Muscle layer of colon (tissue), 2 donors: ENCODE measurements at regions not wholly inside any gene's neighbourhood (a gene's known extent, or its start where the extent isn't known, plus 50 kb on each side); places are given as distances from the start of the nearest gene placed in this dataset.

Source experiments
- H3K27ac ChIP-seq: one replicate; pipeline ENCODE4 v1.7.0; 2013; ENCODE audit warnings: low read depth, mild to moderate bottlenecking, low read length, moderate library complexity
- H3K27me3 ChIP-seq, 2 donors: one replicate each; pipeline ENCODE4 v1.7.0; 2013; ENCODE audit warnings: low read length in 2 of 2, mild to moderate bottlenecking in 2 of 2; ENCODE audit not compliant: insufficient read depth in 2 of 2, control insufficient read depth in 1 of 2
- H3K36me3 ChIP-seq: one replicate; pipeline ENCODE4 v1.7.0; 2013; ENCODE audit warnings: mild to moderate bottlenecking, low read length; ENCODE audit not compliant: insufficient read depth
- H3K4me1 ChIP-seq: one replicate; pipeline ENCODE4 v1.7.0; 2013; ENCODE audit warnings: mild to moderate bottlenecking, low read length; ENCODE audit not compliant: insufficient read depth
- H3K4me3 ChIP-seq, 2 donors: one replicate each; pipeline ENCODE4 v1.7.0; 2013; ENCODE audit warnings: low read length in 2 of 2, low read depth in 1 of 2, mild to moderate bottlenecking in 1 of 2, moderate library complexity in 1 of 2
- H3K9ac ChIP-seq: one replicate; pipeline ENCODE4 v1.7.0; 2013; ENCODE audit warnings: low read length
- H3K9me3 ChIP-seq: one replicate; pipeline ENCODE4 v1.7.0; 2013; ENCODE audit warnings: mild to moderate bottlenecking, low read length
- donor health status: abdominal sarcoma.
- donor health status: Adenocarcinoma of cecum.

DNA sequence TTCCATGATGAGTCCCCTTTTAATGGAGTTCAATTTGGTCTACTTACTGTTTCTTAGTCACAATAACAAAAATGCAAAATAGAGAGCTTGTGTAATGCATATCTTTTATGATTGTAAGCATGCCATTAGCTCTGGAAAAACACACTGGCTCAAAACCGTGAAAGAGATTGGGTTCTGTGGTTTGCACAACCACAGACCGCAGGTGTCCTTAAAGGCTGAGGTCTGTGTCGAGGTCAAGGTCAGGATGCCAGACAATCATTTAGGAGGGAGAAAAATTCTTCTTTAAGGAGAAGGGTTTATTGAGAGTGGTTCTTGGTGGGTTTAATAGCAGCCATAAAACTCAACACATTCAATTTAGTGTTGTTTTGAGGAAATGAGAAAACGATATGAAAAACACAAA lies 487.2 kb downstream of the GALR1 start:
- no peaks in the 10 kb centered on the region for H3K27me3 ChIP-seq
- no peak overlapping the region for H3K9ac ChIP-seq
- no peaks in the 10 kb centered on the region for H3K9me3 ChIP-seq
- no peaks in the 10 kb centered on the region for H3K36me3 ChIP-seq
- no peak overlapping the region for H3K27ac ChIP-seq
- no peak overlapping the region for H3K4me3 ChIP-seq
- H3K4me1 ChIP-seq: no peaks in the 10 kb centered on the region

DNA sequence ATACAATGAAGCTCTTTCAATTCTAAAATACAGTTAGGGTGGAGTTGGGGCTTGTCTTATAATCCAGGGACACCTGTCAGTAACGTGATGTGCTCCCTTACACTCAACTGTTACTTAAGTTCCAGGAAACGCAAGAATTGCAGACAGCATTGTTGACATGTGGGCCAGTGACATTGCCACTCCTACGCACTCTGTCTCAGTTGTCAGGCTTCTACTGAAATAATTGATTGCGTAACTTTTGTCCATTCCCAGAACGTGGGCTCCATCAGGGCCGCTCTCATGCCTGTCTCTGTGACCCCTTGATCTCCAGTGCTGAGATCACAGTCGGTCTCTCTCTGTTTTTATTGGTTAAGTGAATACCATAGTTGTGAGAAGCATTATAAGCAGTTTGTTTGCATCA lies 487.8 kb downstream of the GALR1 start:
- Histone ChIP-seq H3K4me1 (no peaks in the 10 kb centered on the region), H3K9ac (no peak overlapping the region), H3K27ac (no peak overlapping the region), H3K9me3 (no peaks in the 10 kb centered on the region), H3K4me3 (no peak overlapping the region), H3K27me3 (no peaks in the 10 kb centered on the region), H3K36me3 (no peaks in the 10 kb centered on the region)

DNA sequence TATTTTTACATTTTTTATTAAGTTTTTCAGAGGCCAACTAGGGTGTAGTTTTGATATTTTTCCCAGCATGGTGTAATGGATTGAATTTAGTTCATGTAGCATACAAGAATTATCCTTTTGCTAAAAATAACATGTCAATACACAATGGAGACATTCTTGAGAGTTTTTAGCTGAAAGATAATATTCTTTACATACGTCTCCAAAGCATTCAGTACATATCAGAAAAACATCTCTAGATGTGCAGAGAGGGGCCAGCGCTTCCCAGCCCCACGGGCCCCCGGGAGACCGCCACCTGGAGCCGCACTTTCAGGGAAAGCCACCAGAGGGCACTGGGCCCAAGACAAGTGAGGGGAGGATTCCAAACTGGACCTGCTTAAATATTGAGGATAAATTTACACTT lies 499.4 kb downstream of the GALR1 start:
- Histone ChIP-seq H3K27ac (no peak overlapping the region), H3K4me3 (no peak overlapping the region), H3K36me3 (no peaks in the 10 kb centered on the region), H3K4me1 (no peaks in the 10 kb centered on the region), H3K9ac (no peak overlapping the region), H3K27me3 (no peaks in the 10 kb centered on the region), H3K9me3 (no peaks in the 10 kb centered on the region)

DNA sequence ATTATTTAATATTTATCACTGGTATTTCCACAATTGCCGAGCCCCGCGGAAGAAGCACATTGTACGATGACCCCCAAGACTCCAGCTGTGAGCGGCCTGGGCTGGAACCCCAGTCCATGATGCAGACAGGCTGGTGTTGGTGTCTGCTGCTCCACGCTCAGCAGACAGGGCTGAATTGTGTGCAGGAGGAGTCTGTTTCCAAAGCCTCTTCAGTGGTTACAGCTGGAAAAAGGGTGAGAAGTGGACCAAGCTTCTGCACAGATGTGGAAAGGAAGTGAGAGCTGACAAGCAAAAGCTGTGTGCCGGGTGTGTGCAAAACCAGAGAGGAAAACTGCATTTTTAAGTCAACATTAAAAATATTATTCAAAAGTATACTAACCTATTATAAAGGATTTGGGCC lies 500.4 kb downstream of the GALR1 start:
- Histone ChIP-seq H3K4me3 (no peak overlapping the region), H3K27ac (no peak overlapping the region), H3K36me3 (no peaks in the 10 kb centered on the region), H3K9me3 (no peaks in the 10 kb centered on the region), H3K4me1 (no peaks in the 10 kb centered on the region), H3K27me3 (no peaks in the 10 kb centered on the region), H3K9ac (no peak overlapping the region)

DNA sequence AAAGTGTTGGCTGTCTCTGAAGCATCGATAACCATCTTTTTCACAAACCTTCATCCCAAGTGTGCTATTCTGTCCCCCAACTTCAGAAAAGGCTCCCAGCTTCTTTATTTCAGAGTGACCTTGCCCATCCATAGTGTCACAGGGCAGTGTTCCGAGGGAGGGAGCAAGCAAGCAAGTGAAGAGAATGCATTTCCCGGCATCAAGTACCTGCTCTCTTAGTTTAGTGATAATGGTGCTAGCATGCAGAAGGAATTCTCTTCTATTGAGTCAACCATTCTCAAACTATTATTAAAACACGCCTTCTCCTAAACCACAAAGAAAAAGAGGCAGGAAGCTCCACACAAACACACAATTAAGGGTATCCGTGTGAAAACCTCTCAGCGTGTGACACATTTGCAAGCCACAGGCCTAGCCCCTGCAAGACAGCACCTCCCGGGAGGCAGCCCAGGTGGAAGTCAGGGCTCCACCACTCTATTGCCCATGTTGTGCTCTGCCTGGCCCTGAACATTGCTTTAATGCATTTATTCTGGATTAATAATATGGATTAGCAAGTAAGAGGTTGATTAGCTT lies 504.9 kb downstream of the GALR1 start:
- no peaks in the 10 kb centered on the region for H3K4me1 ChIP-seq
- H3K27ac ChIP-seq: no peak overlapping the region
- no peak overlapping the region for H3K4me3 ChIP-seq
- H3K9me3 ChIP-seq: no peaks in the 10 kb centered on the region
- no peaks in the 10 kb centered on the region for H3K36me3 ChIP-seq
- H3K9ac ChIP-seq: no peak overlapping the region
- no peaks in the 10 kb centered on the region for H3K27me3 ChIP-seq

DNA sequence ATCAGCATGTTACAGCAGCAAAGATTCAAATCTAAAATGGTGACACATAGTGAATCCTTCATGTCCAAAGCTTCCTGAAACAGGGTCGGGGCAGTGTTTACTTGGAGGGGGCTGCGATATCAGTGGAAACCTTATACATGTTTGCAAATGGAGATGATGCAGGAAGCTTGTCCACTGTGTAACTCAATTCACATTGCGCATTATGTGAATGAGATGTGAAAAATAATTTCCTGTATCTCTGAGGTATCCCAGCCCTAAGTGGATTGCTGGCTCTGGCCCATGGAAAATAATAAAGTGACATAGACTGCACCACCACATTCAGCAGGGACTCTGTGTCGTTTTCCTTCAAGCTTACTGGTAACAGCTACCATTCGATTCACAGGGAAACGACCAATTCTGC lies 505.5 kb downstream of the GALR1 start:
- no peak overlapping the region for H3K9ac ChIP-seq
- H3K27ac ChIP-seq: no peak overlapping the region
- H3K36me3 ChIP-seq: no peaks in the 10 kb centered on the region

DNA sequence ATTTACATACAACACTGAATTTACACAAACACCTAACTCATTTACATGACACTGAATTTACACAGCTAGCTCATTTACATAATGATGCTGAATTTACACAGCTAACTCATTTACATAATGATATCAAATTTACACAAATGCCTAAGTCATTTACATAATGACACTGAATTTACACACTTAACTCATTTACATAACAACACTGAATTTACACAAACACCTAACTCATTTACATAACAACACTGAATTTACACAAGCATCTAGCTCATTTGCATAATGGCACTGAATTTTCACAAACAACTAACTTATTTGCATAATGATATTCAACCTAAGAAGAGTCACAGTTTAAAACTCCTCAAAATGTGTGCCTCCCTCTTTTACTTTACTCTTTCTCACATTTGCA lies 511.7 kb downstream of the GALR1 start:
- no peak overlapping the region for H3K9ac ChIP-seq
- no peaks in the 10 kb centered on the region for H3K36me3 ChIP-seq
- H3K9me3 ChIP-seq: no peaks in the 10 kb centered on the region
- H3K4me3 ChIP-seq: no peak overlapping the region
- no peaks in the 10 kb centered on the region for H3K4me1 ChIP-seq
- peaks cover 0 to 9% of the 10 kb centered on the region in 2 donors for H3K27me3 ChIP-seq
- no peak overlapping the region for H3K27ac ChIP-seq

More for the DNA sequence above, 505.5 kb downstream of the GALR1 start:
- H3K4me3 ChIP-seq: no peak overlapping the region
- no peaks in the 10 kb centered on the region for H3K27me3 ChIP-seq
- no peaks in the 10 kb centered on the region for H3K9me3 ChIP-seq
- H3K4me1 ChIP-seq: no peaks in the 10 kb centered on the region

DNA sequence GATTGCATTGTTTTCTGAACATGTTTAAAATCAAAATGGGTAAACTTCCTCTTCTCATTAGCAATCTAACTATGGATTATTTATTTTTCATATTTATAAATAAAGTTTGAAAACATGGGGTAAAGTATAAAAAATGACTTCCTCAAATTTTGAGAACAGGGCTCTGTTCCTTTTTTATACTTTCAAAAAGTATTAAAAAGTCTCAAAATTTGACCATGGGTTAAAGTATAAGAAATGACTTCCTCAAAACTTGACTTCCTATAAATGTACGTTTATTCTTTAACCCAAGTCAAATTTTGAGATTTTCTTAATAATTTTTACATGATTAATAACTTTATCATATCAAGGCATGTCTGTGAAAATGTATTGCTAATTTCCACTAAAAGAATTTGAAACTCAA lies 512.4 kb downstream of the GALR1 start:
- Histone ChIP-seq H3K36me3 (no peaks in the 10 kb centered on the region), H3K4me1 (no peaks in the 10 kb centered on the region), H3K27ac (no peak overlapping the region), H3K9ac (no peak overlapping the region), H3K4me3 (no peak overlapping the region), H3K9me3 (no peaks in the 10 kb centered on the region), H3K27me3 (peaks cover 0 to 9% of the 10 kb centered on the region in 2 donors)

DNA sequence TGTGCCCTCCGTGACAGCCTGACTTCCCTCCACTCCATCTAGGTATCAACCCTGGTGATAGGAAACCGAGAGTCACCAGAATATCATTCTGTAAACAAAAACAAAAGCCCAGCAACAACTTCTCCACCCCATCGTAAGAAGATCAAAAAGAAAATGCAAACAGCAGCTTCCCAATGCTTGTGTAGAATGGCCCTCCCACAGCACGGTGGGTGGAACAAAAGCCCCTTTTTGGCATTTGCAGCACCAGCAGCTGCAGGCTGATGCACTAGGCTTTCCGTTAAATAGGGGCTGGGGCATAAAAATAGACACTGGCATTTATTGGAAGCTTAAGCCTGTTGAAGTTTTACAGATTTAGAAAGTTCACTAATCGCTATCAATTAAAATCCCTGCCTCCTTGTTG lies 513.0 kb downstream of the GALR1 start:
- Histone ChIP-seq H3K36me3 (no peaks in the 10 kb centered on the region), H3K9ac (no peak overlapping the region), H3K27me3 (peaks cover 0 to 9% of the 10 kb centered on the region in 2 donors), H3K27ac (no peak overlapping the region), H3K9me3 (no peaks in the 10 kb centered on the region), H3K4me1 (no peaks in the 10 kb centered on the region), H3K4me3 (no peak overlapping the region)

DNA sequence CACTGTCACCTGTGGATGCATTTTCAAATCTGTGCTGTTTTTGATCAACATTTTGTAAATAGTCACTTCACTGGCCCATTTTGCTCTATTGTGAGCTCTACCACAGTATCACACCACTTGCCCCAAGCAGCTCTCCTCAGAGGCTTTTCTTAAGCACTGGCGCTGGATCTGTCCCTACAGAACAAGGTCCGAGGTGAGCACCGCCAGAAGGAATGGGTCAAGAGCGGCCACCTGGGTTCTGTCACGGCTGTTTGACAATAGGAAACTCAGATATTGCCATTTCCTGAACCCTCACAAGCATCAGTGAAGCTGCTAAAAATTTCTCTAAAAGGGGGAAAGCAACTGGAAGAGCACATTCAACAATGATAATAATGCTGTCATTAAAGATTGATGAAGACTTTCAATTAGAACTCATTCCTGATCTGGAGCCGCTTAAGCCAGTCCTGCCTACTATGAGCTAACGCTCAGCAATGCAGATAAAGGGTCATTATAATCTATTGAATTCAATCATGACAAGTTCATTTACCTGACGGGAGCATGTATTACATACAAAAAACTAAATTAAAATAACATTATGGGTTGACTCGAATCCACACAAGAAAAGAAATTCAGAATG lies 514.0 kb downstream of the GALR1 start:
- Histone ChIP-seq H3K9me3 (no peaks in the 10 kb centered on the region), H3K36me3 (no peaks in the 10 kb centered on the region), H3K4me1 (no peaks in the 10 kb centered on the region), H3K27me3 (peaks cover 0 to 9% of the 10 kb centered on the region in 2 donors), H3K27ac (no peak overlapping the region), H3K9ac (no peak overlapping the region), H3K4me3 (no peak overlapping the region)

DNA sequence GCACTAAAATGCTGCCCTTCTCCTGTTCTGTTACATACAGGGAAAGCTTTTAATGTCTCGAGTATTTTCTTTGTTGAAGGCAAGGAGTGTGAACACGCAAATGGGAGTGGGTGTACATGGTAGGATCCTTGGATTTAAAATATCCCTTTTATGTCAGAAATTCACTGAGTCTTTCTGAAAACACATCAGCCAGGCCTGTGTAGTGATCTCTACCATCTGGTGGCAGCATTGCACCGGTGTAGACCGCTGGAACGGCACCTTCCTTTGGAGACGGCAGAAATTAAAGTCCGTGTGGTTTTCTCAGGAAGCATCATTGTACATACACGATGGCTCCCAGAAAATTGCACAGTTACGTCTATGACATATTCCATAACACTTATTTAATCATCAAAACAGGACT lies 515.8 kb downstream of the GALR1 start:
- no peak overlapping the region for H3K27ac ChIP-seq
- H3K4me3 ChIP-seq: no peak overlapping the region
- no peaks in the 10 kb centered on the region for H3K9me3 ChIP-seq
- H3K9ac ChIP-seq: no peak overlapping the region
- no peaks in the 10 kb centered on the region for H3K36me3 ChIP-seq
- H3K4me1 ChIP-seq: no peaks in the 10 kb centered on the region
- peaks cover 0 to 9% of the 10 kb centered on the region in 2 donors for H3K27me3 ChIP-seq

DNA sequence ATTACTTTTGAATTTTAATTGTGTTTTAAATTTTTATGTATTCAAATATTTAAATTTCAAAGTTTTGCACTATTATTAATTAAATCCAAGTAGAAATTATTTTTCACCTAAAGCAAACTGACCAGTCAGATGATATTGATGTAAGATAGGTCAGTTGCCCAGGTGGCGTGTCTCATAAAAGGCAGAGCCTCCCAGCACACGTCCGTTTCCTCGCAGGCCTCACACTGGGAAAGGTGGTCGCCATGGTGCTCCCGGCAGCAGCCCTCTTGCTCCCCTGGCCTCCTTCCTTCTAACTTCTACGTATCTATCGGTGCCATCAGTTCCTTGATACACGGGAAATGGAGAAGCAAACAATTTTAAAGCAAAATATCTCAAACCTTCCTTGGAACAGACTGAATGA lies 516.8 kb downstream of the GALR1 start:
- H3K36me3 ChIP-seq: no peaks in the 10 kb centered on the region
- H3K27me3 ChIP-seq: peaks cover 0 to 9% of the 10 kb centered on the region in 2 donors
- no peaks in the 10 kb centered on the region for H3K9me3 ChIP-seq
- no peaks in the 10 kb centered on the region for H3K4me1 ChIP-seq
- no peak overlapping the region for H3K4me3 ChIP-seq
- H3K9ac ChIP-seq: no peak overlapping the region
- no peak overlapping the region for H3K27ac ChIP-seq
